Mucosa of gallbladder (tissue), 1 donor: ENCODE measurements at regions not wholly inside any gene's neighbourhood (a gene's known extent, or its start where the extent isn't known, plus 50 kb on each side); places are given as distances from the start of the nearest gene placed in this dataset.
"Not testable (repeated sequence)": the region's sequence is repeated elsewhere in the genome, so short reads cannot be mapped to it uniquely, and the experiment has no call there.

Experiments used
- DNase-seq: peaks from one replicate; pipeline ENCODE4 v3.0.0-alpha.2; 2020; ENCODE audit warnings: low spot score
- donor health status: DM: no; HTN: no; CAD: no.

- not testable (repeated sequence) for DNase-seq
These were observed 180.1 kb downstream of the PLPPR4 start for GRCh38 chr1:99444211-99444927.

GRCh38 chr1:99445071-99445470, 180.8 kb downstream of the PLPPR4 start:
- no peak for DNase-seq

- DNase-seq, result no peak
These were observed 181.2 kb downstream of the PLPPR4 start for GRCh38 chr1:99445486-99445885.

- DNase-seq, result no peak
These were observed 183.4 kb downstream of the PLPPR4 start for GRCh38 chr1:99447721-99448120.

- no peak for DNase-seq
These were observed 190.2 kb upstream of the PALMD start for GRCh38 chr1:99455760-99456159.

- DNase-seq, result no peak
These were observed 189.4 kb upstream of the PALMD start for GRCh38 chr1:99456536-99456935.

GRCh38 chr1:99457381-99458165, 188.3 kb upstream of the PALMD start:
- DNase-seq, result no peak

- DNase-seq, result no peak
These were observed 184.4 kb upstream of the PALMD start for GRCh38 chr1:99461499-99461898.

- no peak for DNase-seq
These were observed 181.2 kb upstream of the PALMD start for GRCh38 chr1:99464738-99465137.

GRCh38 chr1:99465176-99465900, 180.6 kb upstream of the PALMD start:
- no peak for DNase-seq

- no peak for DNase-seq
These were observed 178.3 kb upstream of the PALMD start for GRCh38 chr1:99467645-99468044.

GRCh38 chr1:99469550-99469971, 176.4 kb upstream of the PALMD start:
- DNase-seq, result no peak

GRCh38 chr1:99472893-99473292, 173.0 kb upstream of the PALMD start:
- no peak for DNase-seq

- no peak for DNase-seq
These were observed 171.5 kb upstream of the PALMD start for GRCh38 chr1:99474350-99474893.

GRCh38 chr1:99476058-99476457, 169.9 kb upstream of the PALMD start:
- no peak for DNase-seq

GRCh38 chr1:99481391-99481996, 164.4 kb upstream of the PALMD start:
- DNase-seq, result peak; percentile 59

GRCh38 chr1:99482286-99482685, 163.6 kb upstream of the PALMD start:
- no peak for DNase-seq

- DNase-seq, result no peak
These were observed 163.2 kb upstream of the PALMD start for GRCh38 chr1:99482750-99483149.

- DNase-seq, result no peak
These were observed 155.9 kb upstream of the PALMD start for GRCh38 chr1:99490031-99490430.

- no peak for DNase-seq
These were observed 149.8 kb upstream of the PALMD start for GRCh38 chr1:99496067-99496466.

GRCh38 chr1:99497690-99498089, 148.2 kb upstream of the PALMD start:
- no peak for DNase-seq

- DNase-seq, result no peak
These were observed 145.4 kb upstream of the PALMD start for GRCh38 chr1:99500541-99500940.
